ENCODE measurements at regions not wholly inside any gene's neighbourhood (a gene's known extent, or its start where the extent isn't known, plus 50 kb on each side); places are given as distances from the start of the nearest gene placed in this dataset.
A peak's percentile ranks its signal among the peaks of the same experiment; 100 is the strongest.
"Not testable (repeated sequence)": the region's sequence is repeated elsewhere in the genome, so short reads cannot be mapped to it uniquely, and the experiment has no call there.

DNA sequence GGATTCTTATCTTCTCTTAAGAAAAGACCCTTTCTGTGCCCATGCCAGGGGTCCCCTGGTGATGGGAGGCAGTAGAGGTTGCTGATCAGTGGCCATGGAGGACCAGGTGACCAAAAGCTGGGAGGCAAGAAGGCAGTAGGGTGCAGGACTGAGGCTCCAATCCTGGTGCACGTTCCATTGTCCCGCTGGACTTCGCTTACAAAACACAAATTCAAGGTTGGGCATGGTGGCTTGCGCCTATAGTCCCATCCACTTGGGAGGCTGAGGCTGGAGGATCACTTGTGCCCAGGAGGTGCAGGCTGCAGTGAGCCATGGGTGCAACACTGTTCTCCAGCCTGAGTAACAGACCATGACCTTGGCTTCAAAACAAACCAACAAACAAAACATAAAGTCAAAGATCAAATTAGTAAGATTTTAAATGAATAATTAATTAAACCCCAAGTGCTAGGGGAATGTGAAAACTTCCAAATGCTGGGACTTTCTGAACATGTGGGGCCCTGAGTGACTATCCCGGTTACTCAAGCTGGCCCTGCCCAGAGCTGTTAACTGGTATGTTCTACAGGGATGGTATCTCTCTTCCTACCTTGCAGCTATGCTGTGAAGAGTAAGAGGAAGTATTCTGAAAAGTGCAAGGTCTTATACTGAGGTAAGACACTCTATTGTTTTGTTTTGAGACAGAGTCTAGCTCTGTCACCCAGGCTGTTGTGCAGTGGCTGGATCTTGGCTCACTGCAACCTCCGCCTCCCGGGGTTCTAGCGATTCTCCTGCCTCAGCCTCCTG is 97.6 kb downstream of the LYZL2 start:
- DNase-seq: no peak
- CTCF ChIA-PET: interaction anchor here (0.6 to 1.2 kb wide), 2 partner anchors 109 to 677 kb away, joined by 3 to 5 read pairs; no protein-coding TSS in a partner anchor
- Mint-ChIP-seq H3K4me3 (ENCODE audit: low read depth, unreplicated experiment) (no peak overlapping the region), H3K4me1 (ENCODE audit: low read depth, unreplicated experiment) (peaks cover 34% of the 10 kb centered on the region), H3K9me3 (ENCODE audit: low read depth, unreplicated experiment) (no peaks in the 10 kb centered on the region), H3K27ac (ENCODE audit: unreplicated experiment) (no peak overlapping the region), H3K36me3 (ENCODE audit: insufficient read depth, unreplicated experiment) (no peaks in the 10 kb centered on the region), H3K27me3 (ENCODE audit: unreplicated experiment) (no peaks in the 10 kb centered on the region)
- no peak for TF ChIP-seq CTCF (IDR thresholded peaks at IDR 0.05; ENCODE audit: unreplicated experiment)
- no TSS peak for BruUV-seq (replicated peaks)
- intact Hi-C loops (cut with micrococcal nuclease; ENCODE audit: unreplicated experiment): no loop called here

DNA sequence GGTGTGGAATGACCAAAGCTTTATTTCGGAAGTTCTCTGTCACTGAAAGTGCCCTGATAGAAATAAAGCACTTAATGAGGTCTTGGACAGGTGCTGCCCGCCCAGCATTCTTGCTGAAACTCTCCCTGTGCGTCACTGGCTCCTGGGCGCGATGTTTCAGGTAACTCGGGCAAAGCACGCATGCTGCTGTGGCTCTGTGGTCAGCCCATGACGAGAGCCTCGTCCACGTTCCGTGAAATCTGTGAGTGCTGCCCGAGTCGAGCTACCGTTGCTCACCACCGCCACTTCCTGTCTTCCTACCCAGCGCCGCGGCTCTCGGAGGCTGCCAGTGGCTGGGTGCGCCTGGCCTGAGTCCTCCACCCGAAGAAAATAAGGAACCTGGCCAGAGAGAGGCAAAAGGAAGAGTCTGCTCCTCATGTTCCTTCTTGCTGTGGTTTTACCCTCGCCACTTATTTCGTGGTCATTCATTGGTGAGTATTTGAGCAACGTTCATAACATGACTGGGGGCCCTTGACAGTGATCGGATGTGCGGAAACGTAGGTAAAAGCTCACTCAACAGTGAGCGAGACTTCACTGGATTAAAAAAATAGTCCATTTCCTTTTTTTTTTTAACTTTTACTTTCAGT is 95.5 kb downstream of the MAP3K8 start:
- H3K4me1 Mint-ChIP-seq (ENCODE audit: low read depth, unreplicated experiment): peaks cover 29% of the 10 kb centered on the region
- no TSS peak for BruUV-seq (replicated peaks)

GRCh38 chr10:30528429-30528786 is 94.4 kb downstream of the MAP3K8 start:
- Mint-ChIP-seq H3K36me3 (ENCODE audit: insufficient read depth, unreplicated experiment) (peaks cover under 1% of the 10 kb centered on the region), H3K4me3 (ENCODE audit: low read depth, unreplicated experiment) (no peak overlapping the region), H3K27ac (ENCODE audit: unreplicated experiment) (no peak overlapping the region), H3K9me3 (ENCODE audit: low read depth, unreplicated experiment) (no peaks in the 10 kb centered on the region), H3K4me1 (ENCODE audit: low read depth, unreplicated experiment) (peaks cover 27% of the 10 kb centered on the region), H3K27me3 (ENCODE audit: unreplicated experiment) (no peaks in the 10 kb centered on the region)
- CTCF ChIA-PET: interaction anchor here (0.6 to 0.8 kb wide), 3 partner anchors 97 to 669 kb away, joined by 3 to 5 read pairs (median 3); no protein-coding TSS in a partner anchor
- DNase-seq: no peak
- no peak for TF ChIP-seq CTCF (IDR thresholded peaks at IDR 0.05; ENCODE audit: unreplicated experiment)
- BruUV-seq (replicated peaks): no TSS peak
- intact Hi-C loops (cut with micrococcal nuclease; ENCODE audit: unreplicated experiment): no loop called here

More for the DNA sequence above, 95.5 kb downstream of the MAP3K8 start:
- no peaks in the 10 kb centered on the region for H3K27me3 Mint-ChIP-seq (ENCODE audit: unreplicated experiment)
- H3K9me3 Mint-ChIP-seq (ENCODE audit: low read depth, unreplicated experiment): no peaks in the 10 kb centered on the region
- intact Hi-C loops (cut with micrococcal nuclease; ENCODE audit: unreplicated experiment): no loop called here
- DNase-seq: no peak
- no peak overlapping the region for H3K27ac Mint-ChIP-seq (ENCODE audit: unreplicated experiment)
- H3K4me3 Mint-ChIP-seq (ENCODE audit: low read depth, unreplicated experiment): no peak overlapping the region
- TF ChIP-seq CTCF (IDR thresholded peaks at IDR 0.05; ENCODE audit: unreplicated experiment): no peak
- H3K36me3 Mint-ChIP-seq (ENCODE audit: insufficient read depth, unreplicated experiment): no peaks in the 10 kb centered on the region
- CTCF ChIA-PET: no interaction called here

GRCh38 chr10:30527623-30528428 is 93.8 kb downstream of the MAP3K8 start:
- no peaks in the 10 kb centered on the region for H3K9me3 Mint-ChIP-seq (ENCODE audit: low read depth, unreplicated experiment)
- no peak overlapping the region for H3K27ac Mint-ChIP-seq (ENCODE audit: unreplicated experiment)
- peaks cover 32% of the 10 kb centered on the region for H3K4me1 Mint-ChIP-seq (ENCODE audit: low read depth, unreplicated experiment)
- no peak overlapping the region for H3K4me3 Mint-ChIP-seq (ENCODE audit: low read depth, unreplicated experiment)
- CTCF ChIA-PET: interaction anchor here (0.6 to 0.8 kb wide), 3 partner anchors 96 to 669 kb away, joined by 3 to 5 read pairs (median 3); no protein-coding TSS in a partner anchor
- no peak for TF ChIP-seq CTCF (IDR thresholded peaks at IDR 0.05; ENCODE audit: unreplicated experiment)
- no peaks in the 10 kb centered on the region for H3K27me3 Mint-ChIP-seq (ENCODE audit: unreplicated experiment)
- no TSS peak for BruUV-seq (replicated peaks)
- peak; percentile 30 for DNase-seq
- H3K36me3 Mint-ChIP-seq (ENCODE audit: insufficient read depth, unreplicated experiment): peaks cover 6% of the 10 kb centered on the region
- intact Hi-C loops (cut with micrococcal nuclease; ENCODE audit: unreplicated experiment): no loop called here

DNA sequence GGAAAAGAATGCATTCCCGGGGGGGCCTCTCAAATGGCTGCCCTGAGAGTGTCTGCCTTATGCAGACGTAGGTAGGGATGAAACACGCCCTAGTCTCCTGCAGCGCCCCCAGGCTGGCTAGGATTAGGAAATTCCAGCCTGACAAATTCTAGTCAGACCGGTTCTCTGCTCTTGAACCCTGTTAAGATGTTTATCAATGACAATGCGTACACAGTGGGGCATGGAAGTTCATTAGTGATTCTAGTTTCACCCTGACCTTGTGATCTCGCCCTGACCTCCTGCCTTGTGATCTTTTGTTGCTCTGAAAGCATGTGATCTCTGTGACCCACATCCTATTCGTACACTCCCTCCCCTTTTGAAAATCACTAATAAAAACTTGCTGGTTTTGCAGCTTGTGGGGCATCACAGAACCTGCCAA is 88.7 kb downstream of the MAP3K8 start:
- H3K36me3 Mint-ChIP-seq (ENCODE audit: insufficient read depth, unreplicated experiment): peaks cover 11% of the 10 kb centered on the region
- intact Hi-C loops (cut with micrococcal nuclease; ENCODE audit: unreplicated experiment); BruUV-seq (replicated peaks); H3K27me3 Mint-ChIP-seq (ENCODE audit: unreplicated experiment); H3K9me3 Mint-ChIP-seq (ENCODE audit: low read depth, unreplicated experiment); H3K4me3 Mint-ChIP-seq (ENCODE audit: low read depth, unreplicated experiment): not testable (repeated sequence)
- H3K27ac Mint-ChIP-seq (ENCODE audit: unreplicated experiment): peak overlapping the region; percentile 78
- CTCF ChIA-PET: interaction anchor here (0.7 kb wide), 1 partner anchor 108 kb away, joined by 3 read pairs; no protein-coding TSS in a partner anchor
- peak; percentile 80 for DNase-seq
- peaks cover 25% of the 10 kb centered on the region for H3K4me1 Mint-ChIP-seq (ENCODE audit: low read depth, unreplicated experiment)

Measured in Calu3 (cell line).